ENCODE measurements at regions not wholly inside any gene's neighbourhood (a gene's known extent, or its start where the extent isn't known, plus 50 kb on each side); places are given as distances from the start of the nearest gene placed in this dataset.

- no peak for DNase-seq (ENCODE audit: low read depth)
- H3K27me3 ChIP-seq (ENCODE audit: control insufficient read depth, insufficient read depth, low read length): no peaks in the 10 kb centered on the region
- FAIRE-seq: no peak
- TF ChIP-seq CTCF (IDR thresholded peaks at IDR 0.05; ENCODE audit: insufficient read depth, low read length, severe bottlenecking): no peak
- no peak overlapping the region for H3K4me3 ChIP-seq (ENCODE audit: low read depth, low read length)
- H3K36me3 ChIP-seq (ENCODE audit: control insufficient read depth, insufficient read depth, low read length): no peaks in the 10 kb centered on the region
Measured at GRCh38 chr2:138171244-138171643, 207.0 kb downstream of the HNMT start.

- DNase-seq (ENCODE audit: low read depth) (no peak), FAIRE-seq (no peak)
- no peaks in the 10 kb centered on the region for H3K27me3 ChIP-seq (ENCODE audit: control insufficient read depth, insufficient read depth, low read length)
- no peak for TF ChIP-seq CTCF (IDR thresholded peaks at IDR 0.05; ENCODE audit: insufficient read depth, low read length, severe bottlenecking)
- no peaks in the 10 kb centered on the region for H3K36me3 ChIP-seq (ENCODE audit: control insufficient read depth, insufficient read depth, low read length)
- no peak overlapping the region for H3K4me3 ChIP-seq (ENCODE audit: low read depth, low read length)
Measured at GRCh38 chr2:138175066-138175465, 210.8 kb downstream of the HNMT start.

- FAIRE-seq: no peak
- H3K4me3 ChIP-seq (ENCODE audit: low read depth, low read length): no peak overlapping the region
- H3K36me3 ChIP-seq (ENCODE audit: control insufficient read depth, insufficient read depth, low read length): no peaks in the 10 kb centered on the region
- no peaks in the 10 kb centered on the region for H3K27me3 ChIP-seq (ENCODE audit: control insufficient read depth, insufficient read depth, low read length)
- TF ChIP-seq CTCF (IDR thresholded peaks at IDR 0.05; ENCODE audit: insufficient read depth, low read length, severe bottlenecking): no peak
- no peak for DNase-seq (ENCODE audit: low read depth)
Measured at GRCh38 chr2:138176862-138177439, 212.7 kb downstream of the HNMT start.

GRCh38 chr2:138177693-138178092, 213.4 kb downstream of the HNMT start:
- FAIRE-seq: no peak
- H3K27me3 ChIP-seq (ENCODE audit: control insufficient read depth, insufficient read depth, low read length): no peaks in the 10 kb centered on the region
- H3K36me3 ChIP-seq (ENCODE audit: control insufficient read depth, insufficient read depth, low read length): no peaks in the 10 kb centered on the region

GRCh38 chr2:138180692-138181386, 216.6 kb downstream of the HNMT start:
- DNase-seq (ENCODE audit: low read depth) (no peak), FAIRE-seq (no peak)
- TF ChIP-seq CTCF (IDR thresholded peaks at IDR 0.05; ENCODE audit: insufficient read depth, low read length, severe bottlenecking): no peak
- Histone ChIP-seq H3K27me3 (ENCODE audit: control insufficient read depth, insufficient read depth, low read length) (no peaks in the 10 kb centered on the region), H3K36me3 (ENCODE audit: control insufficient read depth, insufficient read depth, low read length) (no peaks in the 10 kb centered on the region), H3K4me3 (ENCODE audit: low read depth, low read length) (no peak overlapping the region)

More at GRCh38 chr2:138177693-138178092, 213.4 kb downstream of the HNMT start:
- DNase-seq (ENCODE audit: low read depth): no peak
- no peak for TF ChIP-seq CTCF (IDR thresholded peaks at IDR 0.05; ENCODE audit: insufficient read depth, low read length, severe bottlenecking)
- no peak overlapping the region for H3K4me3 ChIP-seq (ENCODE audit: low read depth, low read length)

Data from bronchial epithelial cell (primary cell).